GM18520 (cell line): ENCODE measurements at regions not wholly inside any gene's neighbourhood (a gene's known extent, or its start where the extent isn't known, plus 50 kb on each side); places are given as distances from the start of the nearest gene placed in this dataset.
A peak's percentile ranks its signal among the peaks of the same experiment; 100 is the strongest.

ENCODE experiments used
- ATAC-seq: cut with Tn5 transposase; IDR thresholded peaks from one replicate; pipeline ENCODE4 v1.9.1; 2021; ENCODE audit not compliant: unreplicated experiment

- no peak for ATAC-seq
Observed at GRCh38 chr5:82809420-82810143, 267.6 kb downstream of the TMEM167A start.

GRCh38 chr5:82808960-82809359 is 268.2 kb downstream of the TMEM167A start:
- no peak for ATAC-seq

DNA sequence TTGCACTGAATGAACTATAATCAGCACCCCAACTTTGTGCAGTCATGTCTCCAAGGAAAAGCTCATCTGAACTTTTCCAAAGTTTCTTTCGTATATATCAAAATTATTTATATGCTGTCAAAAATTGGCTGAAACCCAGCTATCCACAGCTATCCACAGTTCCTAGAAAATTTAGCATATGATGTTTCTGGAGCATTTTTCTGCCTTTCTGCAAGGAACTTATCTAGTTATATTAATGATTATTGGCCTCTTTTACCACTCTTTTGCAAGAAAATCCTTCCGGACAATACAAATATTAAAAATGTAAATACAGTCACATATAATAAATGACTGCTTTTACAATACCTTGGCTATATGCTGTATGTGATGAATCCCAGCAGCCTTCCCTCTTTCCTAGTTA is 270.2 kb downstream of the TMEM167A start:
- ATAC-seq = no peak

DNA sequence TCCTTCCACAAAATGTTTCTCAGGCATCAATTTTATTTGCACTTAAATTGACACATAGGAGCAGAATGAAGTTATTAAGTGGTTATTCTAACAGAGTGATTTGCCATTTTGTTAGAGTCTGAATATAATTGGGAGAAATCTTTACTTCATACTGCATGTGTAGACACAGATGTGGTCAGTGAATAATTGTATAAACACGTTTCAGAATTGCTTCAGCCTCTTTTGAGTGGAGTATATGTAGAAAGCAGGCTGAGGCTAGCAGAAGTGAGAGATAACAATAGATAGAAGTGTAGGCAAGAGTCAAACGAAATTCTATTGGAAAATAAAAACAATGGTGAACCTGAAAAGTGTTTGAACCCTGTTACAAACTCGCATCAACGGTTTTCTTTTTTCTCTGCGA is 270.7 kb downstream of the TMEM167A start:
- ATAC-seq = no peak

DNA sequence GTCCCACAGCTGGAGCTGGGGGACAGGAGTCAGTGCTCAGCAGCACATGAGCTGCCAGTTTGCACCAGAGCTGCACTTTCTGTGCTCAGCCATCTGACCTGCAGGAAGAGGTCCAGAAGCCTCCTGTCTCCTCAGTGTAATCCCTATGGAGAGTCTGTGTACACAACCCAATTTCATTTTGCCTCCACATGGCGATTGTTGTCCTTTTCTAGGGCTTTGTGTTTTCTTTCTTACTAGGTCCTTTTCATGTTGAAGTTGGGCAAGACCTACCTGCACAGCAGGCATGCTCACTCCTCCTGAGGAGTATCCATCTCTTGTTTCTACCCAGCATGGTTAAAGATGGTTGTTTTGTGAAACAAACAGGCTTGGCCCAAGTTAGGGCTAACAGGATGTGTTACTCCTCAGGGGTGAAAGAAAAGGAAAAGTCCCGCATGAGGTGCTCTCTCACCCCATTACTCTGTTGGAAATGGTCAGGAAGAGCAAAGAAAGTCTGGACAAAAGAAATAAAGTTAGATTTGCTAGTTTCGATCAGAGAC is 273.0 kb downstream of the TMEM167A start:
- ATAC-seq = no peak

DNA sequence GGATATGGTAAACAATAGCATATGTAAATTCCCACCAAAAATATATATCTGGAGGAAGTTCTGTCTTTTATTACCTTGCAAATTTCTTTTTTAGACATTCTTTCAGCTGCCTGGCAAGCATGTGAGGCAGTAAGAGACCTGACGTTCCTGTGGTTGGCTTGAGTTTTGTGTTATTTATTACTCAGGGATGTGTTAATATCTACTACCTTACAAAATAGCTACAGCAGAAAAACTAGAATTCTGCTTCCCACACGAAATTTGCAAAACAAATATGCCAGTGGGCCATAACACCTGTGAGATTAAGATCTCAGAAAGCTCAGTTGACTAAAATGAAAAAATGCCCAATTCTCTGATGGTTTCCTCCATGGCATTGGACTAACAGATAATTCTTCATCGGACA is 274.2 kb downstream of the TMEM167A start:
- ATAC-seq = peak; percentile 51

- no peak for ATAC-seq
Observed at GRCh38 chr5:82800826-82801225, 276.4 kb downstream of the TMEM167A start.

DNA sequence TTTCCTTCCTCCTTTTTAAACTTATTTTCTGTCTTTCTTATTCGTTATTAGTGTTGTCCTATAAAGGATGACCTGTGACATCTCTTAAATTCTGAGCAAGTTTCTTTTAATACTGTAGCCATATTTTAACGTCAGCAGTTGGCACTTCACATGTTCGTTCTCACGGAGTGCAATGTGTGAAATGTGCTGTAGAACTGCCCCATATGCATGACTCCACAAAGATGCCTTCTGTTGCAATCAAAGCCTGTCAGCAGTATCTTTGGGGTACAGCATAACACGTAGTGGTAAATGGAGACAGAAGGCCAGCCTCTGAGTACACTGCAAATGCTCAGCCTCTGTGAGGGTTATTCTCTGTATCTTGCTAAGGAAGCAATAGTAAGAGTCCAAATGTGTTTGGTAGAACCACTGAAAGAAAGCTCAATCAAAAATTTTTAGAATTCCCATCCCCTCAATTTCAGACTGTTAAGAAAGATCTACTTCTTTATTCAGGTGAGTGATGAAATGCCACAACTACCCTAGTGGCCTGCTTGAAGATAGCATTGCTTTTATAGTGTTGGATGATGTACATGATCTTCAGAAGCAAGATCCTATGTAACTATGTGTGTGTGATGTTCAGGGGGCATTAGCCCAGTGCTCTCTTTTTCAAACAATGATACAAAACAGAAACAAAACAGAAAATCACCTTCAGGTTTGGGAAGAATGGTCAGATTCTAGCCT is 277.7 kb downstream of the TMEM167A start:
- no peak for ATAC-seq

- no peak for ATAC-seq
Observed at GRCh38 chr5:82798676-82799075, 278.5 kb downstream of the TMEM167A start.

DNA sequence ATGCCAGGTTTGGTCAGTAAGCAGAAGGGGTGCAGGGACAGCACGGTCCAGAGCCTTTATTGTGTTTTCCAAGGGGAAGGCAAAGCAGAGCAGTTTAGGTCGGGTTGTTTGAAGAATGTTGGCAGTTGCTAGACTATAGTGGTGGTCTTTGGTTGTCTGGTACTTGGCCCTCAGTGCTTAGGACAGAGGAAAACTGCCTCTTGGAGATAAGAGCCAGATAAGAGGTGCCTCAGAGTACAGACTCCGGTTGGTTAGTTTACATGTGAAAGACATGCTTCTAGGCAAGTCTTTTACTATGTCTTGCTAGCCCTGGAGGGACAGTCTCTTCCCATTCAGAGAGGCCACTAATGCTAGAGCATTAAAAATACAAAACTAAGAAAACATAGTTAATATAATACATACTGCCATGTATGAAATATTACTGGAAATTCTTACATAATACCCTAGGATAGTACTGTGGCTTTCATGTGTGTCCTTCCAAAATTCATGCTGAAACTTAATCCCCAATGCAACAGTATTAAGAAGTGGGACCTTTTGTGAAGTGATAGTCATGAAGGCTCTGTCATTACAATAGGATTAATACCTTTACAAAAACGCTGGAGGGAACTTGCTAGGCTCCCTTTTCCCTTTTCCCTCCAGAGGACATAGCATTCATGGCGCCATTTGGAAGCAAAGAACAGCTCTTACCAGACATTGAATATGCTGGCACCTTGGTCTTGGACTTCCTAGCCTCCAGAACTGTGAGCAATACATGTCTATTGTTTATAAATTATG is 280.4 kb downstream of the TMEM167A start:
- no peak for ATAC-seq

DNA sequence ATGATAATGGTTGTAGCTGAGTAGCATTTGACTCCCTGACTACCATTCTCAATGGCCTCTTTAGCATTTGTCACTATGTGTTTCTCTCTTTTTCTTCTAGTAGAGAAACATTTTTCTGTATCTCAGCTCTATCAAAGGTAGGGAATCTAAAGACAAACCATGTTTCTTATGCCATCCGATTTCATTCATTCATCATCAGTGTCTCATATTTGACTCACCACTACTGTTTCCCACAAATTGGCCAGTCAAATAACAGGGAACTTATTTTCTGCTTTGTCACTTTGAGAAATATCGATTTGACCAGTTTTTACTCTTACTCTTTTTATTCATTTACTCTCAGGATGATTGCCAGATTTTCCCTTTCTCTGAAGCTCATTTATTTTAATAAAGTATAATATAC is 282.3 kb downstream of the TMEM167A start:
- ATAC-seq = no peak

DNA sequence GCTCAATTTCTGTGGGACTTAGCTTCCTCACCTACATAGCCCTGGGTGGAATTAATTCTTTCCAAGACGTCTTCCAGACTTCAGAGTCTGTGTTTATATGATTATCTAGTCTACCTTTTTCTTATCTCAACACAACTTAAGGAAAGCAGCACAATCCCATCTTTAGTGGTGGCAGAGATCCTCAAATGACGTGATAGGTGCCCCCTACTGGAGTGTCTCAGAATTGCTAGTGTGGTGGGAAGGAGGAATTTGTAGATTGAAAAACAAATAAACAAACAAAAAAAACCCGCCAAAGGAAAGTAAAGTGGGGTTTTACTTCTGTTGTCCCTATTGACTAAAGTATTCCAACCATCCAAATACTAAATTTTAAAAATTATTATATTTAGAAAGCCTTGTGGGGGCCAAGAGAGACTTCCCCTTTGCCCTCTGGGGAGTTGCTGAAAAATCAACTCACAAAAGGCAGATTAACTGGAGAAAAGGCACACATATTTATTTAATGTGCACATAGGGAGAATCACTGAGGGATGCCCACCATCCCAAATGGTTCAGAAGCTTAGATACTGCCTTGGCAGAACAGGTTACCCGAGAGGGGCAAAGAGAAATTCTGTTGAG is 283.3 kb downstream of the TMEM167A start:
- ATAC-seq = no peak

GRCh38 chr5:82792096-82792495 is 285.1 kb downstream of the TMEM167A start:
- no peak for ATAC-seq

- ATAC-seq = no peak
Observed at GRCh38 chr5:82789095-82789494, 288.1 kb downstream of the TMEM167A start.

- ATAC-seq = no peak
Observed at GRCh38 chr5:82786748-82787147, 290.4 kb downstream of the TMEM167A start.

GRCh38 chr5:82785882-82786509 is 291.2 kb downstream of the TMEM167A start:
- ATAC-seq = no peak

DNA sequence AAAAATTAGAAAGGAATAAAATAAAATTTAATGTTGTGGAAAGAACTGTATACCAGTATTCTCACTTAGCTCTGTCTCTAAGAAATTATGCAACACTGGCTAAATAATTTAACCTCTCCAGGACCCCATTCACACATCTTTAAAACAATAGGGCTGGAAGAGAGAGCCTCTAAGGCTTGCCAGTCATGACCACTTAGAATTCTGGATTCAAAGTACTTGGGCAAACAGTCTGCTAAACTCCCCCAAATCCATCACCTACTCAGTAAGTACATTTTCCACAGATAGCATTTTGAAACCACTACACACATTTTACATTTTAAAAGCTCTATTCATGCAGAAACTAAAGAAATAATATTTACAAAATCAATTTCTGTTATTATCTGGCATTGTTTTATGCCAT is 291.7 kb downstream of the TMEM167A start:
- no peak for ATAC-seq

GRCh38 chr5:82784521-82784920 is 292.7 kb downstream of the TMEM167A start:
- ATAC-seq = no peak

DNA sequence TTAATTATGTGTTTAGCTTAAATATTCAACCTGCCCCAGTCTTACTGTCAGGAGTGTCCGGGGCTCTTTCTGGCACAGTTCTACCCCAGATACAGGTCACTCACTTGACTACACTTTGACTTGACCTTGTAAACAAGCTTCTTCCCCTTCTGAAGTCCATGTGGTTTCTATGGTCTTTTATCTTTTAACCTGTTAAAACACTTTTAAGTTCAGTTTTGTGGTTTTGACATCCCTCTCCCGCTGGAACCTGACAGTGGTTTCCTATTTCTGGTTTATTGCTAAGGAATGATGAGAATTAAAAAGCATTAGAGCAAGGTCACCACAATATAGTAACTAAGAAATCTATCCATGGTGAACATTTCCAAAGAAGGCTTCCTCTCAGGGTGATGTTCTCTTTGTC is 300.1 kb downstream of the TMEM167A start:
- ATAC-seq = no peak

GRCh38 chr5:82772281-82772680 is 304.9 kb downstream of the TMEM167A start:
- no peak for ATAC-seq

- ATAC-seq = no peak
Observed at GRCh38 chr5:82766206-82766605, 311.0 kb downstream of the TMEM167A start.
